ENCODE measurements at regions not wholly inside any gene's neighbourhood (a gene's known extent, or its start where the extent isn't known, plus 50 kb on each side); places are given as distances from the start of the nearest gene placed in this dataset.

GRCh38 chr13:109880371-109881346, 94.3 kb upstream of the IRS2 start:
- peak; percentile 21 for DNase-seq

- no peak for DNase-seq
Measured at GRCh38 chr13:109879338-109879737, 93.0 kb upstream of the IRS2 start.

- no peak for DNase-seq
Measured at GRCh38 chr13:109877809-109878208, 91.4 kb upstream of the IRS2 start.

GRCh38 chr13:109875746-109876145, 89.4 kb upstream of the IRS2 start:
- DNase-seq = no peak

- DNase-seq = no peak
Measured at GRCh38 chr13:109874484-109875454, 88.4 kb upstream of the IRS2 start.

GRCh38 chr13:109873351-109874123, 87.2 kb upstream of the IRS2 start:
- no peak for DNase-seq

- DNase-seq = no peak
Measured at GRCh38 chr13:109872864-109873263, 86.5 kb upstream of the IRS2 start.

- no peak for DNase-seq
Measured at GRCh38 chr13:109870696-109871370, 84.5 kb upstream of the IRS2 start.

GRCh38 chr13:109870274-109870673, 83.9 kb upstream of the IRS2 start:
- no peak for DNase-seq

- peak; percentile 87 for DNase-seq
Measured at GRCh38 chr13:109869312-109870237, 83.2 kb upstream of the IRS2 start.

- no peak for DNase-seq
Measured at GRCh38 chr13:109868578-109869311, 82.4 kb upstream of the IRS2 start.

GRCh38 chr13:109867766-109868165, 81.4 kb upstream of the IRS2 start:
- no peak for DNase-seq

- DNase-seq = no peak
Measured at GRCh38 chr13:109862627-109863026, 76.2 kb upstream of the IRS2 start.

GRCh38 chr13:109859898-109860297, 73.5 kb upstream of the IRS2 start:
- DNase-seq = no peak

GRCh38 chr13:109859216-109859835, 72.9 kb upstream of the IRS2 start:
- no peak for DNase-seq

GRCh38 chr13:109858319-109858718, 71.9 kb upstream of the IRS2 start:
- no peak for DNase-seq

GRCh38 chr13:109857803-109858202, 71.4 kb upstream of the IRS2 start:
- DNase-seq = no peak

GRCh38 chr13:109857325-109857724, 70.9 kb upstream of the IRS2 start:
- DNase-seq = no peak

GRCh38 chr13:109856350-109856749, 70.0 kb upstream of the IRS2 start:
- no peak for DNase-seq

GRCh38 chr13:109853153-109853552, 66.8 kb upstream of the IRS2 start:
- DNase-seq = no peak

All from NCI-H69 (cell line).